NB4 (cell line): ENCODE measurements at regions not wholly inside any gene's neighbourhood (a gene's known extent, or its start where the extent isn't known, plus 50 kb on each side); places are given as distances from the start of the nearest gene placed in this dataset.

ENCODE experiments used
- POLR2A ChIP-seq: IDR thresholded peaks from 2 replicates; pipeline ENCODE4 v1.6.1; 2011; ENCODE audit warnings: mild to moderate bottlenecking; ENCODE audit not compliant: insufficient read length; ENCODE audit errors: extremely low read depth
- TF ChIP-seq, protein P1 (sequence below): IDR thresholded peaks from one replicate; pipeline ENCODE4 v1.5.1; 2012; ENCODE audit warnings: low read depth, low read length
- TF ChIP-seq, protein P2 (sequence below): IDR thresholded peaks from 2 replicates; pipeline ENCODE4 v1.6.1; 2011; ENCODE audit warnings: low read depth, low read length

DNA sequence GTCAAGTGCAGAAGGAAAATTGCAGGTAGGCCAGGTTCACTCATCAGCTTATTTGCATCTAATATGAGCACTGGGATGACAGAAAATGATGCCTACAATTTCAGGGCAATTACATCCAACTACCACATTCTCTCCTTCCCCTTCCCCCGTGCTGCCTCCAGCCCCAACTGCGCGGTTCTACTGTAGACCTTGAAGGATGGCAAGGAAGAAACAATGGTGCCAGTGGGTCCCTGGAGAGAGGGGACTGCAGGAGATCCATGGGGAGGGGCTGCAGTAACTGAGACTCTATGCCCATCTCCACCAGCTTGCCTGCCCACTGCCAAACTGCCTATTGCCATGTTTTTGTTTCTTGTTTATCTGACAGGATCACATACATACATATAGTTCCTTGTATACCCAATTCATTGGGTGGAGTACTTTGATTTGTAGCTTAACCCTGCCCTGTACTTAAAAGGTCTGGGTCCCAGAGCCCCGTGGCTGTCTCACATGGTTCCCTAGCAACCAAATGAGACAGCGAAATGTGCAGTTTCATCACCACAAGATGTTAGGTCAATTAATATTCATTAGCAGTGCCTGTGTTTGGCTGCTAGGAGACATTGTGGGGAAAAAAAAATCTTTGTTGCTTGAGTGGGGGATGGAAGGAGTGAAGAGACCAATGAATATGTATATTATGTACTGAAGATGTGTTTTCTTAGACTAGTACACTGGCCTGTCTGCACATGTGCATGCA, 253.5 kb upstream of the PLET1 start:
- TF ChIP-seq, protein P1, sequence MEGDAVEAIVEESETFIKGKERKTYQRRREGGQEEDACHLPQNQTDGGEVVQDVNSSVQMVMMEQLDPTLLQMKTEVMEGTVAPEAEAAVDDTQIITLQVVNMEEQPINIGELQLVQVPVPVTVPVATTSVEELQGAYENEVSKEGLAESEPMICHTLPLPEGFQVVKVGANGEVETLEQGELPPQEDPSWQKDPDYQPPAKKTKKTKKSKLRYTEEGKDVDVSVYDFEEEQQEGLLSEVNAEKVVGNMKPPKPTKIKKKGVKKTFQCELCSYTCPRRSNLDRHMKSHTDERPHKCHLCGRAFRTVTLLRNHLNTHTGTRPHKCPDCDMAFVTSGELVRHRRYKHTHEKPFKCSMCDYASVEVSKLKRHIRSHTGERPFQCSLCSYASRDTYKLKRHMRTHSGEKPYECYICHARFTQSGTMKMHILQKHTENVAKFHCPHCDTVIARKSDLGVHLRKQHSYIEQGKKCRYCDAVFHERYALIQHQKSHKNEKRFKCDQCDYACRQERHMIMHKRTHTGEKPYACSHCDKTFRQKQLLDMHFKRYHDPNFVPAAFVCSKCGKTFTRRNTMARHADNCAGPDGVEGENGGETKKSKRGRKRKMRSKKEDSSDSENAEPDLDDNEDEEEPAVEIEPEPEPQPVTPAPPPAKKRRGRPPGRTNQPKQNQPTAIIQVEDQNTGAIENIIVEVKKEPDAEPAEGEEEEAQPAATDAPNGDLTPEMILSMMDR, result no peak
- TF ChIP-seq, protein P2, sequence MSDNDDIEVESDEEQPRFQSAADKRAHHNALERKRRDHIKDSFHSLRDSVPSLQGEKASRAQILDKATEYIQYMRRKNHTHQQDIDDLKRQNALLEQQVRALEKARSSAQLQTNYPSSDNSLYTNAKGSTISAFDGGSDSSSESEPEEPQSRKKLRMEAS, result no peak
- no peak for TF ChIP-seq POLR2A
